ENCODE measurements at regions not wholly inside any gene's neighbourhood (a gene's known extent, or its start where the extent isn't known, plus 50 kb on each side); places are given as distances from the start of the nearest gene placed in this dataset.

DNA sequence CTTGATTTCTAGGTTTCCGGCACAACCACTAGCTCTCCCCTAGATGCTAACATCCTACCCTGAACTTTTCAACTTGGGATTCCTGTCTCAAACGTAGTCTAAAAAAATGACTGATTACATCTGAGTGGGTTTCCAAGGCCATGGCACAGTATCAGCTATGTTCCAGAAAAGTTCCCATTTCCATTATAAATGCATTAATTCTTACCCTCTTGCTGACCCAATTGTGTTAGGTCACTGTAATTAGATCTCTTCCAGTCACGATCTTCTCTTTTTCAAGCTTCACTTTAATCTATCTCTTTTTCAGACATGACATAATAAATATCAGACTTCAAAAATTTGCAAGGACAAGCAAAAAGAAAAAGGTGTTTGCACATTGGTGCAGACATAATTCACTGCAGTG lies 50.6 kb upstream of the PDE5A start:
- no peaks in the 10 kb centered on the region for H3K36me3 ChIP-seq
- no peaks in the 10 kb centered on the region for H3K27me3 ChIP-seq (ENCODE audit: insufficient read depth, low read depth, severe bottlenecking)
- DNase-seq: no peak
- H3K9me3 ChIP-seq (ENCODE audit: severe bottlenecking): no peaks in the 10 kb centered on the region
- TF ChIP-seq, protein P1, sequence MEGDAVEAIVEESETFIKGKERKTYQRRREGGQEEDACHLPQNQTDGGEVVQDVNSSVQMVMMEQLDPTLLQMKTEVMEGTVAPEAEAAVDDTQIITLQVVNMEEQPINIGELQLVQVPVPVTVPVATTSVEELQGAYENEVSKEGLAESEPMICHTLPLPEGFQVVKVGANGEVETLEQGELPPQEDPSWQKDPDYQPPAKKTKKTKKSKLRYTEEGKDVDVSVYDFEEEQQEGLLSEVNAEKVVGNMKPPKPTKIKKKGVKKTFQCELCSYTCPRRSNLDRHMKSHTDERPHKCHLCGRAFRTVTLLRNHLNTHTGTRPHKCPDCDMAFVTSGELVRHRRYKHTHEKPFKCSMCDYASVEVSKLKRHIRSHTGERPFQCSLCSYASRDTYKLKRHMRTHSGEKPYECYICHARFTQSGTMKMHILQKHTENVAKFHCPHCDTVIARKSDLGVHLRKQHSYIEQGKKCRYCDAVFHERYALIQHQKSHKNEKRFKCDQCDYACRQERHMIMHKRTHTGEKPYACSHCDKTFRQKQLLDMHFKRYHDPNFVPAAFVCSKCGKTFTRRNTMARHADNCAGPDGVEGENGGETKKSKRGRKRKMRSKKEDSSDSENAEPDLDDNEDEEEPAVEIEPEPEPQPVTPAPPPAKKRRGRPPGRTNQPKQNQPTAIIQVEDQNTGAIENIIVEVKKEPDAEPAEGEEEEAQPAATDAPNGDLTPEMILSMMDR (IDR thresholded peaks at IDR 0.05; ENCODE audit: low read depth, low read length): no peak
- H3K4me3 ChIP-seq (ENCODE audit: low read depth, low read length): no peak overlapping the region
- no peak overlapping the region for H3K27ac ChIP-seq

GRCh38 chr4:119678761-119679160 lies 50.2 kb upstream of the PDE5A start:
- Histone ChIP-seq H3K9me3 (ENCODE audit: severe bottlenecking) (no peaks in the 10 kb centered on the region), H3K27ac (no peak overlapping the region), H3K27me3 (ENCODE audit: insufficient read depth, low read depth, severe bottlenecking) (no peaks in the 10 kb centered on the region), H3K36me3 (no peaks in the 10 kb centered on the region), H3K4me3 (ENCODE audit: low read depth, low read length) (no peak overlapping the region)
- DNase-seq: no peak
- TF ChIP-seq, protein P1 (IDR thresholded peaks at IDR 0.05; ENCODE audit: low read depth, low read length): no peak

Data from WERI-Rb-1 (cell line).